NCI-H2107 (cell line): ENCODE measurements at regions not wholly inside any gene's neighbourhood (a gene's known extent, or its start where the extent isn't known, plus 50 kb on each side); places are given as distances from the start of the nearest gene placed in this dataset.

ENCODE experiments used
- DNase-seq: peaks from one replicate; lab custom pipeline; 2025; lab: John Stamatoyannopoulos, UW

DNA sequence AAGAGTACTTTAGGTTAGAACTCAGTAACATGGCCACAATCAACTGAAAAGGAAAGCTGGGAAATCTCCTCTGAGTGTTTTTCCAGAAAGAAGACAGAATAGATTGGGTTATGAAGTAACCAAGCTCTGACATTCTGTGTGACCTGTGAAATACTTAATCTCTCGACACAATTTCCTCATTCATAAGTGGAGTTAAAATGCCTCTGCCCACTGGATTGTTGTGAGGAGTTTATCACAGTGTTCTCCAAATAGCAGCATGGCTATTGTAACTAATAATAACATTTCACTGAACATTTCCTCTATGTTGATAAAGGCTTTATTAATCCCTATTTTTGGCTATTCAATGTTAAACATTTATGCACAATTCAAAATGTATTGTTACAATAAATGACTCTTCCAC lies 311.0 kb downstream of the GABRB2 start:
- DNase-seq: no peak

DNA sequence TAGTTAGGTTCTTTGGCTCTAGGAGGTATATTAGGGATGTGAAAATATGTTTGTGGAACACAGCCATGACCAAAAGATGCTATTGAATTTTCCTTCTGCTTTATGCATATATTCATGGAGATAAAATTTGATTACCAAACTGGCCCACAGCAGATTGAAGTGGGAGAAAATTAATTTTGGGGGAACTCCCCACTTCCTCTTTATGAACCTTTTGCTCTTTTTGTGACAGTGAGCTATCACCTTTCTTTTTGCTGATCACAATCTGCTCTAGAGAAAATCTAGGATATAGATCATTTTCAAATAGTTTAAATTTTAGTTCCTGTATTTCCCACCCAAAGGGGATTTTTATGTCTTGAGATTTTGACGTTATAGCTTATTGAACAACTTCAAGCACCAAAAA lies 313.0 kb downstream of the GABRB2 start:
- no peak for DNase-seq

DNA sequence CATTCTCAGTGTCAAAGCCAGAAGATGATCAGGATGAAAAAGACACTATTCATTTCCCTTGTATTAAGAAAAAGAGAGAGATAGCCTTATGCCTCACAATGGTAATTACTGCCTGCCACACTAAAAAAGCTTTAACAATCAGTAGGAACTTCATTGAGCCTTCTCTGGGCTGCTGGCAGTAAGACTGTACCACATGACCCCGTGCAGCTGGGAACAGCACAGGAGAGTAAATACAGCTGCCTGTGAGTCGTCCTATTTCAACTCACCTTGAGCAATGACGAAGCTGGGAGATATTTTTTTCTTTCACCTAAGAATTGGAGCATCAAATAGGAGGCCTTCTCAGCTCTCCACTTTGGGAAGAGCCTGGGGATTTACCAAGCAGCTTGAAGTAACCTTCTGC lies 316.3 kb downstream of the GABRB2 start:
- DNase-seq: no peak

DNA sequence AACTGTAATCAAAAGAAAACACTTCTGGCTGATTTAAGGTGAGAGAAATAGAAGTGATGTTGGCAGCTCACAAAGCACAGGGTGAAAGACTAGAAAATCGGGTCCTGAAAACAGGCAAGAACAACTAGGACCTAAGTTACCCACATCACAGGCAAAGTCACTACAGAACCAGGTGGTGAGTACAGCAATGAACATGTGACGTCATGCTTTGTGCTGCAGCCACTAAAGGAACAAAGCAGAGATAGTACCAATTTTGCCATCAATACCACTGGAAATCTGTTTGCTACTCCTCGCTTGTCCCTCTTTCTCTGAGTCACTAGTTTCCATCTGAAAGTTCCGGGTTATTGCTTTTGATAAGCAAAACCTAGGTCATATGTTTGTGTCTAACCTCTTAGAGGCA lies 326.7 kb downstream of the GABRB2 start:
- no peak for DNase-seq

DNA sequence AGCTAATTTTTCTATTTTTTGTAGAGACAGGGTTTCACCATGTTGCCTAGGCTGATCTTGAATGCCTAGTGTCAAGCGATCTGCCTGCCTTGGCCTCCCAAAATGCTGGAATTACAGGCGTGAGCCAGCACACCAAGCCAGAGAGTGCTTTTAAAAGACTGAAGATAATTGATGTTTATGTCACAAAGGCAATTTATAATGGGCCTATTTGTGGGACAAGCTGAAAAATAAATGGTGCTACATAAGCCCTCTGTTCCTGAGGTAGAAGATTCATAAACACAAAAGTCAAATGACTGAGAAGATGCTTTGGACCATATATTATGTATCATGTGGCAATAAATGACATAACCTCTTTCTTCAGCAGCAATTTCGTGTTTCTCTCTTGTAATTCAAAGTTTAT lies 329.6 kb downstream of the GABRB2 start:
- no peak for DNase-seq

DNA sequence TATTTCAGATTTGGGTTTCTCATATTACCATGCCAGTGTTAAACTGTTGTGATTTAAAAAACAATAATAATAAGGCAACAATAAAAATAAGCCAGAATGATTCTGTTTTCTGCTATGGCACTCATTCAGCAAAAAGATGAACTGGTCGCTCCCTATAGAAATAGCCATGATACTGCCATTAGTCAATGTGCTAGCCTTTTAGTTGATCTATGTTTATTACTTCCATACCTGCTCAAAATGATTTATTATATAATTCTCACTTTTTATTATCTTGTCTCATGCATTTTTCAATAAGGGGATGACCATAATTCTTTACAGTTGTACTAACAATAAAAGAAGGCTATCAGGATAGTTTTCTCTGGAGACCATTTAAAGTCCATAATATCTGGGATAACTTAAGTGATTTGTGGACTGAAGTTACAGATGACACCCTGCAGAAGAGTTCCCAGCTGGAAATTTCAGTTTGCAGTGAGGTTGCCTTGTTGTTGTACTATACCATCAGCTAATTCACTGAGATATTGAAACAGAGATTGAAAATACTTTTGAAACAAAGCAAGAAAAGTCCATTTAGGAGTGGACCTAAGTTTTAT lies 334.3 kb downstream of the GABRB2 start:
- no peak for DNase-seq

DNA sequence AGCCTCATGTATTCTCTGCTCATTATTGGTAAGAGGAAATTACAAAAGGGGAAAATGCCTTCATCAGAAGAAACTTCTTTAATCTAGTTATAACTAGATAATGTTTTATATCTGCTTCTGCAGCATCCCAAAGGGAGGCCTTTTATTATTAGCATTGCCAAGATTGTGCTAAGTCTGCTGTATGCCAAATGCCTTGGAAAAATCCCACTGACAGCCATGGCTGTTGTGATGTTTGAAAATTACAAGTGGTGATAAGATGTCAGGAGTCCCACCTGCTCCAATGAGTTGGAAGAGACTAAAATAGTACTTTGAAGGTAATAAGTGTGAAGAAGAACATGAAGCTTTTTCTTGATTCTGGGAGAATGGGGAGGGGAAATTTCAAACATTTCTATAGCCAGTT lies 345.0 kb downstream of the GABRB2 start:
- DNase-seq: no peak

DNA sequence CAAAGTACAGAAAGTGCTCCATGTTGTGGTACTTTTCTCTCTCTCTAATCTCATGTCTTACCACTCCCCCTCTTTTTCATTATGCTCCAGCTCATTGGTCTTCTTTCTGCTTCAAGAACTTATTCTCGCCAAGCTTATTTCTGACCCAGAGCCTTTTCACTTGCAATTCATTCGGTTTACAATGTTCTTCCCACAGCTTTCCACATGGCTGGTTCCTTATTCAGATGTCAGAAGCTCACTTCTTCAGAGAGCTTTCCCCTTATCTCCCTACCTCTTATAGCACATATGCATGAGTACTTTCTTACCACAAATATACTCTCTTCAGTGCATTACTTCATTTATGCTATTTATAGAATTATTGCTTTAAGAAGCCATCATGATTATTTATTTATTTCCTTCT lies 338.8 kb upstream of the ATP10B start:
- no peak for DNase-seq

DNA sequence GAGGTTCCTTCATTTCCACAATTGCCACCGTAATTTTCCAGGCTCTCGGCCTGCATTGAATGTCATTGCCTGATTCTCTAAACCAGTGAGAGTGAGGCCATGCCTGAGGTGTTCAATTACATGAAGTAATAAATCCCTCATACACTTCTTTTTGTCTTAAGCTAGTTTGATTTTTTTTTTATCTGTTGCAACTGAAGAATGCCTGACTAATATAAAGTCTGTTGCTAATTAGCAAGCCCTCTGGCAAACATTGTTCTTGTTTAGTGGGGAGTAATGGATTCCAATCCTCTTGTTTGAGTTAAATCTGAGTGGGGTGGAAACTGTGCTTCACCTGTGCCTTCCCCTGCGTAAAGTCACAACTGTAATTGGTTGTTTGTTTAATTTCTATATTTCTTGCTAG lies 338.1 kb upstream of the ATP10B start:
- DNase-seq: no peak

DNA sequence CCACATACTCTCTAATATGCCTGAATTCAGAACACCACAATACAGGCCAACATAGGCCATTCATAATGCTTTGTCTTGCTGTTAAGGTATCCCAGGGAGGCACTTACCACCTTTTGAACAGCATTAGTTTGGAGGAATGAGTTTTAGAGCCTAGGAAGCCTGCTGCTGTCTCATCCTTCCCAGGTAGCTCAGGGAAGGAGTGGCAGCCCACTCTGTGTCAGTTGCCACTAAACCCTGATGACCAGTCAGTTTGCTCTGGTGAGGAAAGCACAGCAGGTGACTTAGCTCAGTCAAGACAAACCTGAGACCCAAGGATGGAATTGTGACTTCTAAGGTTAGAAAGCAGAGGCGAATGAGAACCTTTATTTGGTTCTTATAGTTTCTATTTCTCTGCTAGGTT lies 337.4 kb upstream of the ATP10B start:
- no peak for DNase-seq

DNA sequence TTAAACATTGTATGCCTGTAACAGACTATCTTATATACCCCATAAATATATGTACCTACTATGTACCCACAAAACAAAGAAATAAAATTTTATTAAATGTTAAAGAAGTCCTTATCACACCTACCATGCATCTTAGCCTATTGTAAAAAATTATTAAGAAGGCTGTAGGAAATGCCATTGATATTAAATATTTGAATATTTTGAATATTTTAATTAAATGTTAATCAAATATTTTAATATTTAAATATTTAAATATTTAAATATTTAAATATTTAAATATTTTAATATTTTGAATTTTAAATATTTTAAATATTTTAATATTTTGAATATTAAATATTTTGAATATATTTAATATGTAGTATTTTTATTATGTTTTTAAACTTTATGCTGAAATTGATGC lies 331.5 kb upstream of the ATP10B start:
- DNase-seq: no peak

DNA sequence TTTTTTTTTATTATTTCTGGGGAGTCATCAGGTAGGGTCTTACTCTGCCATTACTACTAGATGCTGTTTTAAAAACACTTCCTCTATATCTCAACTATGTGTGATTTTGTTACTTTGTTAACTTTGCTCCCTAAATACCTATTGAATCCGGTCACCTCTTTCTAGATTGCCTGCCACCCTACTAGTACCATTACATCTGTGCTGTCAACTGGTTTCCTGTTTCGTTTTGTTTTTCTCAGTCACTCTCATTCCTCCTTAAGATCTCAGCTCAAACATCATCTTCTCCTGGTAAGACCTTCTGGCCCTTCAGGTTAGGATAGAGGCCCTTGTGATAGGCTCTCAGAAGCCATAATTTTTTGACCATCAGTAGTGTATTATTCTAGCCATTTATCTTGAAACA lies 324.2 kb upstream of the ATP10B start:
- DNase-seq: no peak

DNA sequence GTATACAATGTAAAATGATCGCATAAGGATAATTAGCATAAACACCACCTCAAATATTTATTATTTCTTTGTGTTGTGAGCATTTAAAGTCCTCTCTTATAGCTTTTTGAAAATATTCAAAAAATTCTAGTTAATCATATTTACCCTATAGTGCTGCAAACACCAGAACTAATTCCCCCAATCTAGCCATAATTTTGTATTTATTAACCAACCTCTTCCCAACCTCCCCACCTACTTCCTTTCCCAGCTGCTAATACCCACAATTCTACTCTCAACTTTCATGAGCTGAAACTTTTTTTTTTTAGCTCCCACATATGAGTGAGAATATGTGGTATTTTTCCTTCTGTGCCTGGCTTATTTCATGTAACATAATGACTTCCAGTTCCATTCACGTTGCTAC lies 317.8 kb upstream of the ATP10B start:
- no peak for DNase-seq

DNA sequence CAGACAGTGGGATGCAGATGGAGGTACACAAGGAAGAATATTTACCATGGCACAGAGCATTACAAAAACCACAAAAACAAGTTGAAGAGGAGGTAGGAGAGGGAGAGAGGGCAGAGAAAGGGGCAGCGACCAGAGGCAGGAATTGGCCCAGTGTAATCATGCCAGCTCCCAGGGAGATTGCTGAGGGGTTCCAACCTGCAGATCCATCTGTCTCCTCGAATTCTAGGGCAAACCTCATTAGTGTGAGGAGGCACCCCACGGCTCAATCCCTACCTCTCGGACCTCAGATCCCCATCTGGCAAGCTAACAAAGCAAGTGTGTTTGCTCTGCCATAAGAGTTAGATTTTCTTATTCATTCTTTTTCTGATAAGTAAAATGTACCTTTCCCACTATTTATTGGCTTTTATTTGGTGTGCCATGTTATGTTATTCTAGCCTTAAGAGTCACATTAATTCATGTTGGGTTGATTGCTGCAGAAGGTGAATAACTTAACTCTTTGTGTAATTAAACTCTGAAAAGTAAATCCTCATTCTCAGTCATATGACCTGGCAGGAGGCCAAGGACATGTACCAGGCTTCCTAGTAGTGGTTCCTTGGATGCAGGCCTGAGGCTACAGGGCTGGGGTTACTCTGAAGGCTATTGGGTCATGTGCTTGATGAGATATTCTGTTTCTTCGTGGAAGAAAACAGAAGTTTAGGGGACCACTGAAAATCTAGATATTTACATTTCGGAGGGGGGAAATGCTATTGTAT lies 315.2 kb upstream of the ATP10B start:
- DNase-seq: no peak

DNA sequence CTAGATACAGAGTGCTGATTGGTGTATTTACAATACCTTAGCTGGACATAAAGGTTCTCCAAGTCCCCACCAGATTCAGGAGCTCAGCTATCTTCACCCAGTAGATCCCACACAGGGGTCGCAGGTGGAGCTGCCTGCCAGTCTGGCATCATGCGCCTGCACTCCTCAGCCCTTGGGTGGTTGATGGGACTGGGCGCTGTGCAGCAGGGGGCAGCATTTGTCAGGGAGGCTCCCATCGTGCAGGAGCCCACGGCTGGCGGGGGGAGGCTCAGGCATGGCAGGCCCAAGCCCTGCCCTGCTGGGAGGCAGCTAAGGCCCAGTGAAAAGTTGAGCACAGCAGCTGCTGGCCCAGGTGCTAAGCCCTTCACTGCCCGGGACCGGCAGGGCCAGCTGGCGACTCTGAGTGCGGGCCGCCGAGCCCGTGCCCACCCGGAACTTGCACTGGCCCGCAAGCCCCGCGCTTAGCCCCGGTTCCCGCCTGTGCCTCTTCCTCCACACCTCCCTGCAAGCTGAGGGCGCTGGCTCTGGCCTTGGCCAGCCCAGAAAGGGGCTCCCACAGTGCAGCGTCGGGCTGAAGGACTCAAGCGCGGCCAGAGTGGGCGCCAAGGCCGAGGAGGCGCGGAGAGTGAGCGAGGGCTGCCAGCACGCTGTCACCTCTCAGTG lies 314.1 kb upstream of the ATP10B start:
- DNase-seq: no peak

DNA sequence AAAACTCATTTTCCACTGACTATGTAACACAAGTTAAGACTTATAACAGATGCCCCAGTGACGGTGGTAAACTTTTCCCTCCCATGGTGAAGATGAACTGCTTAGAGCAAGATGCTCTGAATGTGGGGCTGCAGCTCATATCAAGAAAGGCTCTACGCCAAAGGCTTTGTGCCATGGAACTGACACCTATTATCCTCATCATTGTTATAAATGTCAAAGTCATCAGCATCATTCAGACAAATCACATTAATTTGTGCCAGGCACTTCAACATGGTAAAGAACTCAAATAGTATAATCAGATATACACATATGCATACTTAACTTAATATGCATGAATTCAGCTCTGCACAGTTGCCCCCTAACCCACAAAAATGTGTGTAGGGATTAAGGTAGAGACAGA lies 305.9 kb upstream of the ATP10B start:
- DNase-seq: no peak

DNA sequence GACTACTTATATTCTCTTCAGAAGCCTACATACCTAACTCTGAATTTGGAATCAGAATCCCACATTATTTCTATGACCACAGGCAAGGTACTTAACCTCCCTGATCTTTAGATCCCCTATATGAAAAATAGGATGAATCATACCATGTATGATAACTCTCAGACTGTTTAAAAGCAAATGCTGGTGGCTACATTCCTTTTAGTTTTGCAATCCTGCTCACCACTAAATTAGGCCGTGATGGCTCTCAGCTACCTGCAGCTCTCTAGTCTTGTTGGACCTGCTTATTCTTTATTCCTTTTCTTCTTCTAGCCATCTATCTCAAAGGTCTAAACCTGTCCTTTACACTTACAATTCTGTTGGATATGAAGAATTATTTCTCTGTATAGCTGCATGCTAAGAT lies 303.4 kb upstream of the ATP10B start:
- no peak for DNase-seq

DNA sequence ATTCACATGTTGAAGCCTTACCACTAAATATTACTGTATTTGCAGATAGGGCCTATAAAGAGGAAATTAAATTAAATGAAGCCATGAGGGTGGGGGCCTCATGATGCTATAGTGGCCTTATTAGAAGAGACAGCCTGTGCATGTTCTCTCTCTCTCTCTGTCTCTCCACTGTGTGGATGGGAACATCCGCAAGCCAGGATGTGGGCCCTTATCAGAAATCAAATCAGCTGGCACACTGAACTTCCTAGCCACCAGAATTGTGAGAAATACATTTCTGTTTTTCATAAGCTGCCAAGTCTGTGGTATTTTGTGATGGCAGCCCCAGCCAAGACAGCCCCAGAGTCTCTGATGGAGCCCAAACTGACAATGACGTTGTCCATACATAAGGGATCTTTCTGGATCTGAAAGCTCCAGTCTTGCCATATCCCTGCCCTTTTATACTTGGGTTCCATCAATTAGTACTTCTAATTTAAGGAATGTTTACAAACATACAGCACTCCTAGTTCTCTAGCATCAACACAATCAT lies 300.5 kb upstream of the ATP10B start:
- no peak for DNase-seq

DNA sequence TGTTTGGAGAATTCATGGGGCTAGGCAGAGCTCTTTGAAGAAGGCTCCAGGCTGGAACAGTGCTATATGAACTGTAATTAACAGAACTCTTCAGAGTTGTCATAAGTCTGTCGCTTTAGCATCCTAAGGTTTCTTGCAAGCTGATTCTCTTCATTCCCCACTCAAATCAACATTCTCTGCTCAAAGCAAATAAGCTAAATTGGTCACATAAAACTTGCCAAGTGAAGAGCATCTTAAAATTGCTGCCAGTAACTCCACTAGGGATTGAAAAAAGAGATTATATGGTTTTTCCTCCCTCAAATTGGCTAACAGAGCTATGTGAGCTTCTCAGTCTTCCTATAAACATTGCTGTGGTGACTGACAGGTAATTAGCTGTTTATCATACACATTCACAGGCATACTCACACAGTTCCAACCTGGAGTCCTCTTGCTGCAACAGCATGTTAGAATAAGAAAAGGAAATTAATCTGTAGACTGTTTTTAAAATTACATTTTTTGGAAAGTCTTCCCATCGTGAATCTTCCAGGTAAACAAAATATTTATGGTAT lies 298.5 kb upstream of the ATP10B start:
- DNase-seq: no peak

DNA sequence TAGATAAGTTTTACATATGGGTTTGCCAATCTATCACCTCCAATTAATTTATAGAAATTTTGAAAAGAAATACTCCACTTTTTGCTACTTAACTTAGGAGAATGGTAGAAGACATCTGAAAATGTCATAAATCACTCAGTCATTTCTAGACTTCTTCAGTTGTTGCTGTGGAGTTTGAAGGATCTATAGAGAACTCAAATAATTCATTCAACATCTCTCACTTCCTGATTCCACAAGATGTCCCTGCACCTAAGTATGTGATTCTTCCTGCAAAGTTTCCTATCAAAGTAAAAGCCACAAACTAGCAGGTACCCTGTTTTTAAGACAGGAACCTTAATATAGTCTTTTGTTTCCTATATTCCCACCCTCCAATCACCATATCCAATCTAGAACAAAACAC lies 297.1 kb upstream of the ATP10B start:
- no peak for DNase-seq

DNA sequence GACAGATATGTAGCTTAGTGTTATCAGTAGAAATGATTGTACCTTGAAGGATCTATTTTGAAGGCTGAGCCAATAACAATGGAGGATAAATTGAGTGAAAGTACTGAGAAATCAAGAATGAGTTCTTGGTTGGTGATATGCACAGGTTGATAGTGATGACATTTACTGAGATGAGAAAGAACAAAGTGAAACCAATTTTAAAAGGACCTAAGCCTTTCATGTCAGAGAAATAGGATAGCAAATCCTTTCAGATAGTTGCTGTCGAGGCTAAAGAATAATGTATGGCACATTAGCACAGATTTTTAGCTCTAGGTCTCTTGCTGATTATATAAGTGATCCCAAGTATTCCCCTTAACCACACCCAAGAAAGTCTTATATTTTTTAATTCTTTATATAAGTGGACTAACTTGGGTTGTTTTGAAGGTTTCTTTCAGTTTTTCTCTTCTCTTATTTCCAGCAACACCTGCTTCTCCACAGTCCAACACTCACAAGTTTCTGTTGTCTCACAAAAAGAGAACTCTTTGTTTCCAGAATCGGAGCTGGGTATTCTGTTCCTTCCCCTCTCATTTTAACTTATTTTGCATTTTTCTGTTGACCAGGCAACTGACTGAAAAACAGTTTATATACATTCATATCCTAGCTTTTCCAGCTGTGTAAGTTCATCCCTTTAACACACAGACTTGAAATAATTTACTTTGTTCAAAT lies 286.9 kb upstream of the ATP10B start:
- no peak for DNase-seq

DNA sequence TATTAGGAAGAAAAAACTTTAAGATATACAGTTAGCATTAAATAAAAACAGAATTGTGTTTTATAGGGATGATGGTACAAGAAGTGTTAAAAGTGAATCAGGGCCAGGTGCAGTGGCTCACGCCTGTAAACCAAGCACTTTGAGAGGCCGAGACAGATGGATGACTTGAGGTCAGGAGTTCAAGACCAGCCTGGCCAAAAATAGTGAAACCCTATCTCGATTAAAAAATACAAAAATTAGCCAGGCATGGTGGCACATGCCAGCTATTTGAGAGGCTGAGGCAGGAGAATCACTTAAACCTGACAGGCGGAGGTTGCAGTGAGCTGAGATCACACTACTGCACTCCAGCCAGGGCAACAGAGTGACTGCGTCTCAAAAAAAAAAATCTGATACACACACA lies 282.9 kb upstream of the ATP10B start:
- no peak for DNase-seq

DNA sequence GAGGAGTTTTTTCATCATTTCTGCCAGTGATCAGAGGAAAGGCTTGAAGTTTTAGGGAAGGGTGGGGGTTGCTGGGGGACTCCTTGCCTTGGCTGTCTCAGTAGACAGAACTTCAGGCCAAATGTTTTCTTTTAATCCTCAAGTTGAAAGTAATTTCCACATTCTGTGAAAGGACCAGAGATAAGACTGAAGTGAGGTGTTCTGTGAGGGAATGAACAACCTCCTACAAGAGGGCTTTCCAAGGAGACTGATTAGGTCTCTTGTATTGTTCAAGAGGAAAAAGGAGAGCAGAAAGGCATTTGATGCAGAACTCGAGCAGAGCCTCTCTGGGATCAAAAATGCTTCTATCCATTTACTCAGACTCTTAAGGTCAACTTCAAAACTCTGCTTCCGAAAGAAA lies 282.1 kb upstream of the ATP10B start:
- no peak for DNase-seq
